Fibroblast of lung (primary cell): ENCODE measurements at regions not wholly inside any gene's neighbourhood (a gene's known extent, or its start where the extent isn't known, plus 50 kb on each side); places are given as distances from the start of the nearest gene placed in this dataset.

Source experiments
- DNase-seq, 2 donors: peaks; one replicate each; pipeline versions ENCODE4 v3.0.0 to v3.0.0-alpha.2; 2010; ENCODE audit warnings: low read depth in 2 of 2
- H2AFZ ChIP-seq: 2 replicates; pipeline ENCODE4 v1.5.1; 2012; ENCODE audit warnings: low read length, control low read depth, inconsistent platforms
- H3K27ac ChIP-seq: 2 replicates; pipeline ENCODE4 v1.5.1; 2011; ENCODE audit warnings: low read length, control low read depth; ENCODE audit not compliant: insufficient read depth
- H3K27me3 ChIP-seq: 2 replicates; pipeline ENCODE4 v1.5.1; 2011; ENCODE audit warnings: mild to moderate bottlenecking, low read length; ENCODE audit not compliant: control insufficient read depth, insufficient read depth
- H3K36me3 ChIP-seq: 2 replicates; pipeline ENCODE4 v1.5.1; 2011; ENCODE audit warnings: low read length; ENCODE audit not compliant: control insufficient read depth, insufficient read depth
- H3K4me1 ChIP-seq: 2 replicates; pipeline ENCODE4 v1.5.1; 2011; ENCODE audit warnings: low read length; ENCODE audit not compliant: control insufficient read depth, insufficient read depth; ENCODE audit errors: extremely low read depth
- H3K4me2 ChIP-seq: 2 replicates; pipeline ENCODE4 v1.5.1; 2011; ENCODE audit warnings: low read length, control low read depth; ENCODE audit not compliant: insufficient read depth; ENCODE audit errors: extremely low read depth
- H3K4me3 ChIP-seq, 4 experiments: fragments of 200-600 bp in 1 of 4; sonication (generic) in 1 of 4; replicated peaks in 1 of 4; 2 replicates each; pipeline ENCODE4 v1.5.1; 2011 to 2016; ENCODE audit warnings: low read length in 4 of 4, low read depth in 3 of 4, mild to moderate bottlenecking in 3 of 4, control low read depth in 2 of 4, inconsistent platforms in 1 of 4, mixed read lengths in 1 of 4; ENCODE audit not compliant: insufficient read depth in 1 of 4; ENCODE audit errors: control extremely low read depth in 1 of 4
- H3K79me2 ChIP-seq: 2 replicates; pipeline ENCODE4 v1.5.1; 2012; ENCODE audit warnings: mild to moderate bottlenecking, low read length, inconsistent platforms; ENCODE audit not compliant: control insufficient read depth, insufficient read depth
- H3K9ac ChIP-seq: 2 replicates; pipeline ENCODE4 v1.5.1; 2011; ENCODE audit warnings: mild to moderate bottlenecking, low read length, control low read depth; ENCODE audit not compliant: insufficient read depth
- H3K9me3 ChIP-seq: 2 replicates; pipeline ENCODE4 v1.5.1; 2012; ENCODE audit warnings: low read depth, low read length; ENCODE audit not compliant: control insufficient read depth, insufficient read depth
- H4K20me1 ChIP-seq: 2 replicates; pipeline ENCODE4 v1.5.1; 2011; ENCODE audit warnings: low read length; ENCODE audit not compliant: control insufficient read depth, insufficient read depth; ENCODE audit errors: extremely low read depth
- EZH2 ChIP-seq: IDR thresholded peaks from 2 replicates; pipeline ENCODE4 v1.5.1; 2012; ENCODE audit warnings: low read length, control low read depth, mild to moderate bottlenecking; ENCODE audit errors: missing control alignments
- TF ChIP-seq, protein P1 (sequence below), 2 donors: IDR thresholded peaks in 1 of 2; conservative IDR thresholded peaks in 1 of 2; 1 replicate in 1 of 2; 2 replicates in 1 of 2; pipeline ENCODE4 v1.5.1; 2011 to 2012; ENCODE audit warnings: low read length in 2 of 2, control low read depth in 1 of 2, inconsistent platforms in 1 of 2, low read depth in 1 of 2, mild to moderate bottlenecking in 1 of 2

GRCh38 chr13:106722620-106723019 is 154.7 kb upstream of the ARGLU1 start:
- Histone ChIP-seq H3K36me3 (no peaks in the 10 kb centered on the region), H3K9me3 (no peaks in the 10 kb centered on the region), H3K4me1 (no peaks in the 10 kb centered on the region), H3K27me3 (no peaks in the 10 kb centered on the region), H3K4me2 (no peak overlapping the region), H4K20me1 (no peaks in the 10 kb centered on the region), H3K27ac (no peak overlapping the region), H3K79me2 (no peaks in the 10 kb centered on the region), H2AFZ (no peak overlapping the region), H3K4me3 (no peak overlapping the region), H3K9ac (no peak overlapping the region)
- TF ChIP-seq EZH2: no peak
- TF ChIP-seq, protein P1, sequence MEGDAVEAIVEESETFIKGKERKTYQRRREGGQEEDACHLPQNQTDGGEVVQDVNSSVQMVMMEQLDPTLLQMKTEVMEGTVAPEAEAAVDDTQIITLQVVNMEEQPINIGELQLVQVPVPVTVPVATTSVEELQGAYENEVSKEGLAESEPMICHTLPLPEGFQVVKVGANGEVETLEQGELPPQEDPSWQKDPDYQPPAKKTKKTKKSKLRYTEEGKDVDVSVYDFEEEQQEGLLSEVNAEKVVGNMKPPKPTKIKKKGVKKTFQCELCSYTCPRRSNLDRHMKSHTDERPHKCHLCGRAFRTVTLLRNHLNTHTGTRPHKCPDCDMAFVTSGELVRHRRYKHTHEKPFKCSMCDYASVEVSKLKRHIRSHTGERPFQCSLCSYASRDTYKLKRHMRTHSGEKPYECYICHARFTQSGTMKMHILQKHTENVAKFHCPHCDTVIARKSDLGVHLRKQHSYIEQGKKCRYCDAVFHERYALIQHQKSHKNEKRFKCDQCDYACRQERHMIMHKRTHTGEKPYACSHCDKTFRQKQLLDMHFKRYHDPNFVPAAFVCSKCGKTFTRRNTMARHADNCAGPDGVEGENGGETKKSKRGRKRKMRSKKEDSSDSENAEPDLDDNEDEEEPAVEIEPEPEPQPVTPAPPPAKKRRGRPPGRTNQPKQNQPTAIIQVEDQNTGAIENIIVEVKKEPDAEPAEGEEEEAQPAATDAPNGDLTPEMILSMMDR (conservative IDR thresholded peaks at IDR 0.05 in 1 of 2, IDR thresholded peaks at IDR 0.05 in 1 of 2; ENCODE audit: low read depth in 1 of 2, low read length in 2 of 2): no peak
- DNase-seq: no peak

- no peaks in the 10 kb centered on the region for H3K36me3 ChIP-seq
- no peaks in the 10 kb centered on the region for H3K79me2 ChIP-seq
- H3K27me3 ChIP-seq: no peaks in the 10 kb centered on the region
- H3K9me3 ChIP-seq: no peaks in the 10 kb centered on the region
- TF ChIP-seq EZH2: no peak
- TF ChIP-seq, protein P1 (conservative IDR thresholded peaks at IDR 0.05 in 1 of 2, IDR thresholded peaks at IDR 0.05 in 1 of 2; ENCODE audit: low read depth in 1 of 2, low read length in 2 of 2): no peak
- H2AFZ ChIP-seq: no peak overlapping the region
- H3K4me2 ChIP-seq: no peak overlapping the region
- H3K9ac ChIP-seq: no peak overlapping the region
- no peak for DNase-seq
- no peak overlapping the region for H3K4me3 ChIP-seq
- no peaks in the 10 kb centered on the region for H3K4me1 ChIP-seq
- no peaks in the 10 kb centered on the region for H4K20me1 ChIP-seq
- H3K27ac ChIP-seq: no peak overlapping the region
Measured at GRCh38 chr13:106721599-106721998, 153.7 kb upstream of the ARGLU1 start.

- no peak overlapping the region for H3K27ac ChIP-seq
- H3K36me3 ChIP-seq: no peaks in the 10 kb centered on the region
- H3K9me3 ChIP-seq: no peaks in the 10 kb centered on the region
- H3K9ac ChIP-seq: no peak overlapping the region
- no peak overlapping the region for H2AFZ ChIP-seq
- no peaks in the 10 kb centered on the region for H3K27me3 ChIP-seq
- TF ChIP-seq EZH2: no peak
- TF ChIP-seq, protein P1 (conservative IDR thresholded peaks at IDR 0.05 in 1 of 2, IDR thresholded peaks at IDR 0.05 in 1 of 2; ENCODE audit: low read depth in 1 of 2, low read length in 2 of 2): no peak
- H3K79me2 ChIP-seq: no peaks in the 10 kb centered on the region
- H3K4me3 ChIP-seq: no peak overlapping the region
- H4K20me1 ChIP-seq: no peaks in the 10 kb centered on the region
- H3K4me1 ChIP-seq: no peaks in the 10 kb centered on the region
- no peak for DNase-seq
- no peak overlapping the region for H3K4me2 ChIP-seq
Measured at GRCh38 chr13:106714271-106714982, 146.5 kb upstream of the ARGLU1 start.
